ENCODE measurements at regions not wholly inside any gene's neighbourhood (a gene's known extent, or its start where the extent isn't known, plus 50 kb on each side); places are given as distances from the start of the nearest gene placed in this dataset.

GRCh38 chr3:154900816-154901215 is 179.3 kb upstream of the MME start:
- Histone ChIP-seq H2AFZ (no peak overlapping the region), H3K9me2 (ENCODE audit: insufficient read depth) (no peaks in the 10 kb centered on the region), H3K4me3 (no peak overlapping the region), H4K20me1 (ENCODE audit: insufficient read depth) (no peaks in the 10 kb centered on the region), H3K9me3 (ENCODE audit: insufficient read depth, low read depth) (no peaks in the 10 kb centered on the region), H3K4me1 (replicated peaks; ENCODE audit: insufficient read depth) (no peaks in the 10 kb centered on the region), H3F3A (ENCODE audit: insufficient read depth, low read depth) (no peaks in the 10 kb centered on the region), H3K27me3 (ENCODE audit: insufficient read depth, low read depth) (no peaks in the 10 kb centered on the region), H3K79me2 (ENCODE audit: low read depth) (no peaks in the 10 kb centered on the region), H3K36me3 (ENCODE audit: low read depth) (no peaks in the 10 kb centered on the region), H3K27ac (no peak overlapping the region), H3K4me2 (no peak overlapping the region)
- TF ChIP-seq CTCF (conservative IDR thresholded peaks at IDR 0.05): no peak
- TF ChIP-seq EZH2 (IDR thresholded peaks at IDR 0.05; ENCODE audit: low read depth): no peak
- ChIA-PET CTCF (no interaction called here), POLR2A (ENCODE audit: unreplicated experiment) (no interaction called here)
- no peak for DNase-seq
- intact Hi-C loops (cut with micrococcal nuclease; ENCODE audit: unreplicated experiment): no loop called here
- BruUV-seq (replicated peaks): no TSS peak

DNA sequence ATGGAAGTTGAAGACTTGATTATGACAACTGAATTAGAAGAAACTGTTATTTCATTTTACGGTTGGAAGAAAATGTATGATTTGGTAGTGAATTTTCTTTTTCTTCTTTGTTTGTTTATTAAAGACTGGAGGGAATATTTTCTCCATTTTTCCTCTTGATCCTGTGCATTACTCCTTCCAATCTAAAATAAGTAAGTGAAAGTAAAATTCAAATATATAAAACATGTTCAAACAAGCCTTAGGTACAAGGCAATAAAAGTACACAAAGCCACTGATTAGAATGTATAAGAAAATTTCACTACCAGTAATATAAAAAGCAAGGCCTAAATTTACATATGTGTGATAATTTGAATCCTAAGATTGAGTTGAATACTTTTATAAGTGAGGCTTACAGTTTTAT is 181.2 kb upstream of the MME start:
- Histone ChIP-seq H2AFZ (no peak overlapping the region), H4K20me1 (ENCODE audit: insufficient read depth) (no peaks in the 10 kb centered on the region), H3K36me3 (ENCODE audit: low read depth) (no peaks in the 10 kb centered on the region), H3K27ac (no peak overlapping the region), H3K9me2 (ENCODE audit: insufficient read depth) (no peaks in the 10 kb centered on the region), H3F3A (ENCODE audit: insufficient read depth, low read depth) (no peaks in the 10 kb centered on the region), H3K4me2 (no peak overlapping the region), H3K79me2 (ENCODE audit: low read depth) (no peaks in the 10 kb centered on the region), H3K27me3 (ENCODE audit: insufficient read depth, low read depth) (no peaks in the 10 kb centered on the region), H3K4me1 (replicated peaks; ENCODE audit: insufficient read depth) (no peaks in the 10 kb centered on the region), H3K4me3 (no peak overlapping the region), H3K9me3 (ENCODE audit: insufficient read depth, low read depth) (no peaks in the 10 kb centered on the region)
- intact Hi-C loops (cut with micrococcal nuclease; ENCODE audit: unreplicated experiment): no loop called here
- DNase-seq: no peak
- BruUV-seq (replicated peaks): no TSS peak
- no peak for TF ChIP-seq EZH2 (IDR thresholded peaks at IDR 0.05; ENCODE audit: low read depth)
- no peak for TF ChIP-seq CTCF (conservative IDR thresholded peaks at IDR 0.05)
- ChIA-PET CTCF (no interaction called here), POLR2A (ENCODE audit: unreplicated experiment) (no interaction called here)

DNA sequence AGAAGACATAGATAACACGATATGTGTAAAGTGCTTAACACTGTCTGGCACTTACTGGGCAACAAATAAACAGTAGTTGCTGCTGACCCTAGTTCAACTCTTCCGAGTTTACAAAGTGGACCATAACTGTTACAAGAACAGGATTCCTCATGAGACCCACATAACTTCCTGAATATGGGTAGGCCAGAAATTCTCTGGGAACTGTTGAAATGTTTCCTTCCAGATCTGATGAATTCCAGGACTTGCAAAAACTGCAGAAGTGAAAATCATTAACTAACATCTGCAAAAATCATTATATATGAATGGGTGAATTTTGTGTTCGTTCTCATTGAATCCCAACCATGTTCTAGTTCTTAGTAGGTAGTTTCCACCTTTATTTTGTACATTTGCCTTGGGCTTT is 181.7 kb upstream of the MME start:
- TF ChIP-seq EZH2 (IDR thresholded peaks at IDR 0.05; ENCODE audit: low read depth) (no peak), CTCF (conservative IDR thresholded peaks at IDR 0.05) (no peak)
- Histone ChIP-seq H3K79me2 (ENCODE audit: low read depth) (no peaks in the 10 kb centered on the region), H3K36me3 (ENCODE audit: low read depth) (no peaks in the 10 kb centered on the region), H4K20me1 (ENCODE audit: insufficient read depth) (no peaks in the 10 kb centered on the region), H3K4me3 (no peak overlapping the region), H3K27ac (no peak overlapping the region), H3K27me3 (ENCODE audit: insufficient read depth, low read depth) (no peaks in the 10 kb centered on the region), H3K4me1 (replicated peaks; ENCODE audit: insufficient read depth) (no peaks in the 10 kb centered on the region), H3K9me3 (ENCODE audit: insufficient read depth, low read depth) (no peaks in the 10 kb centered on the region), H2AFZ (no peak overlapping the region), H3F3A (ENCODE audit: insufficient read depth, low read depth) (no peaks in the 10 kb centered on the region), H3K9me2 (ENCODE audit: insufficient read depth) (no peaks in the 10 kb centered on the region), H3K4me2 (no peak overlapping the region)
- BruUV-seq (replicated peaks): no TSS peak
- no peak for DNase-seq
- ChIA-PET CTCF (no interaction called here), POLR2A (ENCODE audit: unreplicated experiment) (no interaction called here)
- intact Hi-C loops (cut with micrococcal nuclease; ENCODE audit: unreplicated experiment): no loop called here

Measured in PC-9 (cell line).